ENCODE measurements at regions not wholly inside any gene's neighbourhood (a gene's known extent, or its start where the extent isn't known, plus 50 kb on each side); places are given as distances from the start of the nearest gene placed in this dataset.
"Not testable (repeated sequence)": the region's sequence is repeated elsewhere in the genome, so short reads cannot be mapped to it uniquely, and the experiment has no call there.

DNA sequence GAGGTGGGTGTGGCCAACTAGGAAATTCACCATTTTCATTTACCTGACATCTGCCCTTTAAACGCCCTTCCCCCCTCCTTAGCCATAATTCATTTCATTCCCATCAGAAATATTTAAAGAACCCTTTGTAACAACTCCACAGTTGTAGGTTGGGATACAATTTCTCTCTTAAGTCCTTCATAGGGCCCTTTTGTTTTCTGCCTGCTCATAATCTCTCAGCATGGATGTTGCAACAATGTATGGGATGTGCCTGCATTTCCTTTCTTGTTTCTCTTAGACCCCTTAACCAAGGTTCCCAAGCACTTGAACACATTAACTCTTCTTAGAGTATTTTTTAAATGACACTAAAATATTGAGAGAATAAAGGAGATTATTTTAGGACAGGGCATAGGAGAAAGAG is 51.7 kb upstream of the MYO10 start:
- DNase-seq (ENCODE audit: low read depth) = no peak
- TF ChIP-seq, protein P1, sequence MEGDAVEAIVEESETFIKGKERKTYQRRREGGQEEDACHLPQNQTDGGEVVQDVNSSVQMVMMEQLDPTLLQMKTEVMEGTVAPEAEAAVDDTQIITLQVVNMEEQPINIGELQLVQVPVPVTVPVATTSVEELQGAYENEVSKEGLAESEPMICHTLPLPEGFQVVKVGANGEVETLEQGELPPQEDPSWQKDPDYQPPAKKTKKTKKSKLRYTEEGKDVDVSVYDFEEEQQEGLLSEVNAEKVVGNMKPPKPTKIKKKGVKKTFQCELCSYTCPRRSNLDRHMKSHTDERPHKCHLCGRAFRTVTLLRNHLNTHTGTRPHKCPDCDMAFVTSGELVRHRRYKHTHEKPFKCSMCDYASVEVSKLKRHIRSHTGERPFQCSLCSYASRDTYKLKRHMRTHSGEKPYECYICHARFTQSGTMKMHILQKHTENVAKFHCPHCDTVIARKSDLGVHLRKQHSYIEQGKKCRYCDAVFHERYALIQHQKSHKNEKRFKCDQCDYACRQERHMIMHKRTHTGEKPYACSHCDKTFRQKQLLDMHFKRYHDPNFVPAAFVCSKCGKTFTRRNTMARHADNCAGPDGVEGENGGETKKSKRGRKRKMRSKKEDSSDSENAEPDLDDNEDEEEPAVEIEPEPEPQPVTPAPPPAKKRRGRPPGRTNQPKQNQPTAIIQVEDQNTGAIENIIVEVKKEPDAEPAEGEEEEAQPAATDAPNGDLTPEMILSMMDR (IDR thresholded peaks at IDR 0.05; ENCODE audit: low read depth, low read length, missing control alignments) = no peak
- no peak overlapping the region for H3K4me3 ChIP-seq (ENCODE audit: low read depth, low read length)

DNA sequence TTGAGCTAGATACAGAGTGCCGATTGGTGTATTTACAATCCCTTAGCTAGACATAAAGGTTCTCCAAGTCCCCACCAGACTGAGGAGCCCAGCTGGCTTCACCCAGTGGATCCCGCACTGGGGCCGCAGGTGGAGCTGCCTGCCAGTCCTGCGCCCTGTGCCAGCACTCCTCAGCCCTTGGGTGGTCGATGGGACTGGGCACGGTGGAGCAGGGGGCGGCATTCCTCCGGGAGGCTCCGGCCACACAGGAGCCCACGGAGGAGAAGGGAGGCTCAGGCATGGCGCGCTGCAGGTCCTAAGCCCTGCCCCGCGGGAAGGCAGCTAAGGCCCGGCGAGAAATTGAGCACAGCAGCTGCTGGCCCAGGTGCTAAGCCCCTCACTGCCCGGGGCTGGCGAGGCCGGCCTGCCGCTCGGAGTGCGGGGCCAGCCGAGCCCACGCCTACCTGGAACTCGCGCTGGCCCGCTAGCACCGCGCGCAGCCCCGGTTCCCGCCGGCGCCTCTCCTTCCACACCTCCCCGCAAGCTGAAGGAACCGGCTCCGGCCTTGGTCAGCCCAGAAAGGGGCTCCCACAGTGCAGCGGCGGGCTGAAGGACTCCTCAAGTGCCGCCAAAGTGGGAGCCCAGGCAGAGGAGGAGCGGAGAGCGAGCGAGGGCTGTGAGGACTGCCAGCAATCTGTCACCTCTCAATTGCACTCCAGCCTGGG is 54.9 kb upstream of the MYO10 start:
- not testable (repeated sequence) for DNase-seq (ENCODE audit: low read depth); H3K4me3 ChIP-seq (ENCODE audit: low read depth, low read length)

DNA sequence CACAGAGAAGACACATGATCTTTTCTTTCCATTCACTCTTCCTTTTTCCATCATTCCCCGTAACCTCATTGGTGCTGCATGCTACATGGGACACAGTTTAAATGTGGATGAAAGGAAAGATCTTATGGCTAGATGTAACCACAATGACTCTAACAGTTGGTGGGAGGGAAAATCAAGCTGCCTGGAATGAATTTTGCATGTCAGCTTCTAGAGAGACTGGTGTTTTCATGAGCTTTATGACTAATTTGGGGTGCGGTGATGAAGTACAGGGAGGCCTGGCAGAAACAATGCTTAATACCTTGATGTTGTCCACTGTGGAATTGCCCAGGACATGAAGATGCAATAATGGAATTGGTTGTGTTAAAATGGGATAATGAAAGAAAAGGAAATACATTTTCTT is 55.9 kb upstream of the MYO10 start:
- H3K4me3 ChIP-seq (ENCODE audit: low read depth, low read length) = no peak overlapping the region
- no peak for DNase-seq (ENCODE audit: low read depth)
- TF ChIP-seq, protein P1 (IDR thresholded peaks at IDR 0.05; ENCODE audit: low read depth, low read length, missing control alignments) = no peak

DNA sequence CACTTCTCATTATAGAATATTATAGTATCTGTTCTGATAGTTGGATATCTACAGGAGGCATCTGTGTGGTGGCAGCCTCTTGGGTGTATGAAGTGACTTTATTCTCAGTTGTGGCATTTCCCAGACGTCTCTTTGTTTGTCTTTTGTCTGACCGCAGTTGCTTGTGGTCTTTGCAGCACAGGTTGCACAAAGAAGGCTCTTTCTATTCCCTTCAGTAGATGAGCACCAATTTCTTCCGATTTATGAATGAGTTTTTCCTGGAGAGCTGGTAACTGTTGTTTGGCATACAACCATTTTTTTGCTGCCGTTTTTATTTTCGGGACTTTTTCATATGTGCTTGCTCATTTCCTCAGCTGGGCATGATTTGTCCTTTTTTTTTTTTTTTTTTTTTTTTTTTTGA is 56.4 kb upstream of the MYO10 start:
- H3K4me3 ChIP-seq (ENCODE audit: low read depth, low read length) = no peak overlapping the region
- TF ChIP-seq, protein P1 (IDR thresholded peaks at IDR 0.05; ENCODE audit: low read depth, low read length, missing control alignments) = no peak
- DNase-seq (ENCODE audit: low read depth) = no peak

DNA sequence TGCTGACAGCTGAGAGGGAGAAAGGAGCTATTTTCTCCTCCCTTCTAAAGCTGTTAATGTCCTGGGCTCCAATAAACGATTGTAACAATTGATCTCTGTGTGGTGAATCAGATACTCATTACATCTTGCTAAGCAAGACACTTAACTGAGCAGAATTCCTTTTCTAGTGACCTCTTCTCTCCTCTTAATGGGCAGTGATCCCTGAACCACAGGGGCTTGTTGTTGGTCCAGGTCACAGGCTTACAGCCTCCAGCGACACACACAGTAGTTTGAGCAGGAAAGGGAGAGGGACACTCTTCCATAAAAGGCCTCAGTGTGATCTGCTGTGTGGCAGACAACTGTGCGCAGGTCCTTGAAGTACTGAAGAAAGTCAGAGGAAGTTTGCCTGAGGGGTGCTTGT is 58.5 kb upstream of the MYO10 start:
- TF ChIP-seq, protein P1 (IDR thresholded peaks at IDR 0.05; ENCODE audit: low read depth, low read length, missing control alignments) = no peak
- no peak for DNase-seq (ENCODE audit: low read depth)
- H3K4me3 ChIP-seq (ENCODE audit: low read depth, low read length) = no peak overlapping the region

DNA sequence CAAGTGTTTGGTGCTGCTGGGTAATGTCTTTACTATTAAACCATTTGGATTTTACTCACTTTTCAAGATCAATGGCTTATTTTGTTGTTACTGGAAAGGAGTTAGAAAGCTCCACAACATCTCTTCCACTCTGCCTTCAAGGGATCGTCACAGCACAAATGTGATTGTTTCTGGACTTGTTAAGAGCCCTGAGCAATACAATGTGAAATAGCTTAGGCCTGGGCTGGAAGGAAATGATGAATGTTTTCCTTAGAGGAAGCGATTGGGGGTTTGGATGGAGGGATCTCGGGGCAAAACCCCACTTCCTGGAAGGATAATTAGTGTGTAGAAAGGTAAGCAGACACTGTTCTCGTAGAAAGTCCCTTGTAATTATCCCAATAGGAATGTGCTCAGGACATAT is 59.3 kb upstream of the MYO10 start:
- no peak overlapping the region for H3K4me3 ChIP-seq (ENCODE audit: low read depth, low read length)
- TF ChIP-seq, protein P1 (IDR thresholded peaks at IDR 0.05; ENCODE audit: low read depth, low read length, missing control alignments) = no peak

DNA sequence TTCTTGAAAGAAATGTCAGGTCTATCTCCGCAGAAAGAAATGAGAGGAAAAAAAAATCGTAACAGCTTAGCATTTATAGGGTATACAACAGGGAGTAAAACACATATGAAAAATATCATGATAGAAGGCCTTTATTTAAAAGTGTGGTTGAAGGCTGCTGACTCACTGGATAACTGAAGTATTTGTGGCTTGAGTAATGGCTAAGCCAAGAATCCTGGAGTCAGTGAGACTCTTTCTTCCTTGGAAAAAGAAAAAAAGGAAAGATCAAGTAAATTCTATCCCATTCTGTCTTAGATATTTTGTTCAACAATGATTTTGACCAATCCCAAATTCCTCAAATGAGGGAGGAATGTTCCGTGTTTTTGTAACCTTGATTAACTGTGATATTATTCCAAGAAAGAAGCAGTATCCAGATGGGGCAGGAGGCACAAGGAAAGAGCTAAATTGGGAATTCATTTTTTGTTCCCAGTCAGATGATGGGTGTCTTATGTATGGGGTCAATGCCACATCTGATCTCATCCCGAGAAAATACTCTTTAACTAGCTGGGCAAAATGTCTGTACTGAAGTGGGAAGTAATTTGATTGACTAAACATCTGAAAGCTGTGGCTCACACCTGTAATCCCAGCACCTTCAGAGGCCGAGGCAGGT is 64.3 kb upstream of the MYO10 start:
- DNase-seq (ENCODE audit: low read depth) = no peak
- no peak overlapping the region for H3K4me3 ChIP-seq (ENCODE audit: low read depth, low read length)
- TF ChIP-seq, protein P1 (IDR thresholded peaks at IDR 0.05; ENCODE audit: low read depth, low read length, missing control alignments) = no peak

More for the DNA sequence above, 59.3 kb upstream of the MYO10 start:
- DNase-seq (ENCODE audit: low read depth) = no peak

All from GM12864 (cell line).